NCI-H446 treated with DMSO at 0.1 percent for 48 hours (cell line): ENCODE measurements at regions not wholly inside any gene's neighbourhood (a gene's known extent, or its start where the extent isn't known, plus 50 kb on each side); places are given as distances from the start of the nearest gene placed in this dataset.

ENCODE experiments used
- DNase-seq: peaks from one replicate; lab custom pipeline; 2025; lab: John Stamatoyannopoulos, UW

DNA sequence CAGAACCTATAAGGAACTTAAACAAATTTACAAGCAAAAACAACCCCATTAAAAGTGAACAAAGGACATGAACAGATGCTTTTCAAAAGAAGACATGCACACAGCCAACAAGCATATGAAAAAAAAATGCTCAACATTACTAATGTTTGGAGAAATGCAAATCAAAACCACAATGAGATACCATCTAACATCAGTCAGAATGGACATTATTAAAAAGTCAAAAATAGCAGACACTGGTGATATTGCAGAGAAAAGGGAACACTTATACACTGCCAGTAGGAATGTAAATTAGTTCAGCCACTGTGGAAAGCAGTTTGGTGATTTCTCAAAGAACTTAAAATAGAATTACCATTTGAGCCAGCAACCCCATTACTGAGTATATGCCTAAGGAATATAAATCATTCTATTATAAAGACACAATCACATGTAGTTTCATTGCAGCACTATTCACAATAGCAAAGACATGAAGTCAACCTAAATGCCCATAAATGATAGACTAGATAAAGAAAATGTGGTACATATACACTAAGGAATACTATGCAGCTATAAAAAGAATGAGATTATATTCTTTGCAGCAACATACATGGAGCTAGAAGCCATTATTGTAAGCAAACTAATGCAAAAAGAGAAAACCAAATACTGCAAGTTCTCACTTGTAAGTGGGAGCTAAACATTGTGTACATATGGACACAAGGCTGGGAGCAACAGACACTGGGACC is 1509.4 kb downstream of the TECRL start:
- no peak for DNase-seq

GRCh38 chr4:62898115-62898514 is 1511.1 kb downstream of the TECRL start:
- no peak for DNase-seq

DNA sequence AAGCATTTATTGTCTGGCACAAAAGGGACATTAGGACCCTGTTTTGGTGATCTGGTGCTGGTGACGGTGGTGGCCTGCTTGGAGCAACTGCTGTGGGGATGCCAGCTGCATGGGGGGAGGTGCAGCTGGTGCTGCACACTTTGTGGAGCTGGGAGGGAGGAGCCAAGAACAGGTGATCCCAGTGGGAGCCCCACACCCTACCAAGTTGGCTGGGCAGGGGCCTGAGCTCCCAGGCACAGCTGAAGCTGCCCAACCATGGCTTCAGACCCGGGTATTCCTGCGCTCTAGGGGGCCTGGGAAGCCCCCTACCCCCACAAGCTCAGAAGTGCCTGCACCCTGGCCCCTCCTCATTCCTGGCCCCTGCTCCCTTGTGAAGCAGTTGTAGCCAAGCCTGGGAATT is 1512.5 kb downstream of the TECRL start:
- DNase-seq, result no peak

DNA sequence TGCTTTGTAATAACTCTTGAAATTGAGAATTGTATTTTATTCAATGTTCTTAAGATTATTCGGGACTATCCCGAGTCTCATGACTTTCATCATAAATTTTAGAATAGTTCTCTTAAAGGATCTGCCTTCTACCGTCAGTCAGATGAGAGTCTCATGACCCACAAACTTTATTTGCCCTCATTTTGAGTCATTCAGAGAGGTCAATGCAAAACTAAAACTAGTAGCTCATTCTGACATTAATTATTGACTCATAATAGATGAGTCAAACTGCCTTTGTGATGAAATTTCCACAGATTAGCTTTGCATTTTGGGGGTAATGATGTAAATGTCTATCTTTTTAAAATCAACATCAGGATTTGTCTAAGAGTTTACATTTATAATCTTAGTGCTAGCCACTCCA is 1527.3 kb downstream of the TECRL start:
- no peak for DNase-seq

DNA sequence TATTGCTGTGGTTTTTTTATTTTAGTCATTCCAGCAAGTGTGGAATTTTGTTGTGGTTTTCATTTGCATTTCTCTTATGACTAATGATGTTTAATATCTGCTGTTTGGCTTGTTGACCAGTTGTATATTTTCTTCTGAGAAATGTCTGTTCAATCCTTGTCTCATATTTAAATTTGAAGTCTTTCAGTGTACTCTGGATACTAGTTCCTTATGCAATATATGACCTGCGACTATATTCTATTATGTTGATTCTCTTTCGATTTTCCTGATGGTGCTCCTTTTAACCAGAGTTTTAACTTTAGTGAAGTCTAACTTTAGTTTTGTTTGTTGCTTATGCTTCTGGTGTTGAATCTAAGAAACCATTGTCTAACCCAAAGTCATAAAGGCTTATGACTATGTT is 1528.0 kb downstream of the TECRL start:
- DNase-seq, result no peak

- peak; percentile 40 for DNase-seq
These were observed 1536.4 kb downstream of the TECRL start for GRCh38 chr4:62872856-62873255.

DNA sequence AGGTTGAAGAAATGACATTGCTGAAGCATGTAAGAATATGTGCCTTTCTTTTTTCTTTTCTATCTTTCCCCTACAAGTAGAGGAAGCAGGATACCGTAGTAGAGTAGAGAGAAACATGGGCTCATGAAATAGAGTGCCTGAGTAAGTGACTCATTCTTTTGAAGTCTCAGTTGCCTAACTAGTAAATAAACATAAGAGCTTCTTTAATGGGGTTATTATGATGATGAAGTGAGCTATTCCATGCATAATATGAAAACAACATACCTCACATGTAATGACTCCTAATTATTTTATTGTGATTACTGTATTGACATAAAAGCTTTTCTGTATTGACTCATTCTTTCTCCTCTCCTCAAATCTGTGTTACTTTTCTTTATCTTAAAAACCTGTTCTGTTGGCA is 1538.2 kb downstream of the TECRL start:
- peak; percentile 1 for DNase-seq

DNA sequence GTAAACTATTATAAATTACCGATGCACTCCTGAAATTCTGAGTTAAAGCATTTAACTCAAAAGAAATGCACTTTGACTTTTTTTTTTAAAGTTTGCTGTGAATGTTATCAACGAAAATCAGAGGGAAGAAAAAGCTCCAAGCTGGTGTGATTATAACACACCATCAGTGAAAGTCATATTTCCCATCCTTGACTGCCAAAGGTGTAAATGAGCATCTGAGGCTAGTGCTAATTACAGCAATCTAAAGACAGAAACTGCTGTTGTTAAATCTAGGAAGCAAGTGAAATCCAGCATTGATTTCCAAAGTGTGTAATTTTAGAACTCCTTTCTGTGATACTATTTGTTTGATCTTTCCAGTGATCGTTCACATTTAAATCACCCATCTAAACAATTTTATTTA is 1538.8 kb downstream of the TECRL start:
- no peak for DNase-seq

GRCh38 chr4:62865261-62865660 is 1544.0 kb downstream of the TECRL start:
- no peak for DNase-seq

DNA sequence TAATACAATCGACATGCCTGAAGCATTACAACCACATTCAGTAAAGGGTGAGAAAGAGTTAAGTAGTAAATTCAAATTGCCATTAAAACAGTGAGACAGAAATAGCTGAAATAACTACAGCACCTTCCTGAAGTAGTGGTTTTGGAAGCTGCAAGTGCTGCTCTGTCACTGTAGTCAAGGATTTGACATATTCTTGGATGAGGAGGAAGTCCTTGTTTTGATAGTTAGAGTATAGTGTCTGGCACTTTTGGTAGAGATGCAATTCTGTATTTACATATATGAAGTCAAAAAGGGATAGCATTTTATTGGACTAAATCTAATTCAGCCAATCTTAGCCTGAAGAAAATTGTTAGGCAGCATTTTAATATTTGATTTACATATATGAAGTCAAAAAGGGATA is 1559.6 kb downstream of the TECRL start:
- DNase-seq, result peak; percentile 26

DNA sequence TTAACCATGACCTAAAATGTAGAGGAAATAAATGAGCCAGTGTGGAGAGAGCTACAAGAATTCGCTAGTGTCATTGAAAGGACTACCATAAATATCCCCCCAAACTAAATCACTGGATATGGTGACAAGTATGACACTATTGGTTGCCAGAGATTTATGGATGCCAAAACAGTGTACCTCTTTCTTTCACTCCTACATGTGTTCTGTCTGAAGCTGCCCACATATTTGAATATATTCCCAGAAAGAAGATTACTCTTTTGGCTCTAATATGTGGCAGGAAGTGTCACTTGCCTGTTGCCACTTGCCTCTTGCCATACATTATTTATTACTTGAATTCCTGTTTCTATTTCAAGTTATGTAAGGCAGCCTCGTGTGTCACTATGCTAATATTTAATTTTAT is 1573.6 kb downstream of the TECRL start:
- peak; percentile 30 for DNase-seq

DNA sequence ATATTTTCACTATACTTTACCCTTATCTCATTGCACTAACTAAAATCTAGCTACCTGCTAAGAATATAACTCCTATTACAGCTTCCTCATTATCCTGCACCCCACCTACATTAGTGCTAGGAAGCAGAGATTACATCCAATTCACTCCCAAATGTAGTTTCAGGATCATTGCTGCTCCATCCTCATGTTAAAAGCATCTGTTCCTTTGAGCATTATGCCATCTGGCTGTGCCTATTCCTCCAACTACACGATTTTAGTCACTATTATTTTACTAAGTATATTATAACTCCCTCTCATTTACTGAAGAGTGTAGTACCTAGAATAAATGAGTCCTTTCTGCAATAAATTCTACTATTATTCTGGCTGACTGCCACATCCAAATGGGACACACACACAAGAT is 1586.9 kb downstream of the TECRL start:
- no peak for DNase-seq

GRCh38 chr4:62816566-62816965 is 1592.7 kb downstream of the TECRL start:
- no peak for DNase-seq

GRCh38 chr4:62814510-62815047 is 1594.7 kb downstream of the TECRL start:
- no peak for DNase-seq

DNA sequence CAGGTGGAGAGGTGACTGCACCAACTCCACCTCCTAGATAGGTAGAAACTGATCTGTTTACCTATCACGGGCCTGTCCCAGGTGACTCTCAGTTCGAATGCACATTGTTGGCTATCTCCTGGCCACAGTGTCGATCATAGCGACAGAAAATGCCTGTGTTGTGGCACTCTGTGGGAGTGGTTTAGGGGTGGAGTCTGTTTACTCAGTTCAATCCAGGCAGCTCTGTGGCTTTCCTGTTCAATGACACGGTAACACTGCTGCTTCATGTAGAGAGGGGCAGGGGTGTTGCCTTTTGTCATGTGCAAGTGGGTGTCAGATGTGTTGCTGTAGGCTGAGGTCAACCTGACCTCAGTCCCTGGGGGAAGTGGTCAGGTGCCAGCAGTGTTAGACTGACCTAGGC is 1602.4 kb downstream of the TECRL start:
- no peak for DNase-seq

DNA sequence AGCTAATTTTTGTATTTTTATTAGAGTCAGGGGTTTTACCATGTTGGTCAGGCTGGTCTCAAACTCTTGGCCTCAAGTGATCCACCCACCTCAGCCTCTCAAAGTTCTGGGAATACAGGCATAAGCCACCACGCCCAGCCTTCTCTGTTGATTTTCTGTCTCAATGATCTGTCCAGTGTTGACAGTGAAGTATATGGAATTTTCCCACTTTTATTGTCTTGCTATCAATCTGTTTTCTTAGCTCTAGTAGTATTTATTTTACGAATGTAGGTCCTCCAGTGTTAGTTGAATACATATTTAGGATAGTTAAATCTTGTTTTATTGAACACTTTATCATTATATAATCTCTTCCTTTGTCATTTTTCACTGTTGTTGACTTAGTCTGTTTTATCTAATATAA is 1603.9 kb downstream of the ADGRL3 start:
- DNase-seq, result no peak

DNA sequence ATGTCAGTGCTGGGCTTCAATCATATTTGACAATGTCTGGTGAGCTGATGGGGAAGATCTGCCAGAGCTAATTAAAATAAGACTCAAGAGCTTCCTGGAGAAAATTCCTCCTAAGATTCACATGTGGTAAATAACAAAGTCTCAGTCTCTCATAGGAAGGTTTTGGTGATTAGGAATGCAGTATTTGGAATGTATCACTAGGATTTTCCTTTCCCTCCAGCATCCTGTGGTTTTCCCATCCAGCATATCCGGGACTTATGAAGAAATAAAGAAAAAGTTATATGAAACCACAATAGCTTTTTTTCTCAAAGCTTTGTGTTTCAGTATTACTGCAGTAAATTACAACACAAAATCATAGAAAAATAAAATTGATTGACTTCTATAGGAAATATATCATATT is 1597.1 kb downstream of the ADGRL3 start:
- no peak for DNase-seq

GRCh38 chr4:62791386-62791785 is 1591.3 kb downstream of the ADGRL3 start:
- no peak for DNase-seq

GRCh38 chr4:62771983-62772557 is 1571.9 kb downstream of the ADGRL3 start:
- no peak for DNase-seq

DNA sequence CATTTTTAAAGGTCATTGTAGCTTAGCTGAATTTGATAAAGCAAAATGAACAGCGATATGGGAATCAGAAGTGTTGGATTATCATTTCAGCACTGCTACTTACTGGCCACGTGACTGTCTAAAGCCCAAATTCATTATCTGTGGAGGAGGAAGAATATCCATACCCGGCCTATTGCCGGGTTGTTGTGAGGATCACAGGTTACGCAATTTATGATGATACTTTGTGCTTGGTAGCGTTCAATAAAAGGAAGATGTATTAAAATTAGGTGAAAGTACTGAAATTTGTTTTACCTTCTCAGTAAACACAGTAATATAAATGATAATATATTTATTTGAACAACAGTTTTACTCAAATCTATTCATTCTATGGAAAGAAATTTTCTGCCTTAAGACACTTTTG is 1540.2 kb downstream of the ADGRL3 start:
- no peak for DNase-seq

DNA sequence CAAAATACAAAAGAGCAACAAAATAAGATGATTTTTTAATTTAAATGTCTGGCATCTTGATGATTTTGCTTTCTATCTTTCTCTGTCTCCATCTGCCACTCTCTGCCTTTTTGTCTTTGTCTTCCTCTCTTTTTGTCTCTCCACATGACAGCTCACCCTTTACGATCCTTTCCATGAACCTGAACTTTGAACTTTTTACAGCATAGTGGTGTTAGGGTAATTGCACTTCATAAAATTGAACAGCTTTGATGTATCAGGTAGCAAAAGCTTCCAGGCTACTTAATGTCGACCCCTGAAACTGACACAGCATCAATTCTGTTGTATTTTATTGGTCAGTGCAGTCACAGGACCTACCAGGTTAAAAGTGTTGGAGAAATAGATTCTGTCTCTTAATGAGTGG is 1517.0 kb downstream of the ADGRL3 start:
- DNase-seq, result no peak

DNA sequence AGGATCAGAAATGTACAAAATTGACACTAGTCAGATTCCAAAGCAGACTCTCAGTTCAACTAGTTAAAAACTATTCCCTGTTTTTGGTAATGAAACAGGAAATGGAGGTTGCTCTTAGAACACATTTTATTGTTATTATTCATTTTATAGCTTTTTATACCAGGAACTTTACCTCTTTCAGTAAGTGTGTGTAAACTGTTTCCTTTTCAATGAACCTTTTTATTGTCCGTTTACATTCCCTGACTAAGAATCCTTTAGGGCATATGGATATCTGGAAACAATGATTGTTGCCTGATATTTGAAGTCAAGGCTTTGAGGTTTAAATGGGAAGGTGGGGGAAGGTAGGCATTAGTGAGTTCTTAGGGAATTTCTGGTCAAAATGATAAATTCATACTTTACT is 1511.4 kb downstream of the ADGRL3 start:
- no peak for DNase-seq

- peak; percentile 38 for DNase-seq
These were observed 1509.6 kb downstream of the ADGRL3 start for GRCh38 chr4:62709618-62710252.
